ENCODE measurements at regions not wholly inside any gene's neighbourhood (a gene's known extent, or its start where the extent isn't known, plus 50 kb on each side); places are given as distances from the start of the nearest gene placed in this dataset.

GRCh38 chr13:106917024-106917571 lies 349.2 kb upstream of the ARGLU1 start:
- no peak for TF ChIP-seq CREB5 (CRISPR knock-in tag; IDR thresholded peaks at IDR 0.05; ENCODE audit: low read depth)
- TF ChIP-seq RARB (CRISPR knock-in tag; IDR thresholded peaks at IDR 0.05) = no peak
- TF ChIP-seq ZFP30 (CRISPR knock-in tag; IDR thresholded peaks at IDR 0.05) = no peak
- no peak for ATAC-seq

- TF ChIP-seq TCF4 (CRISPR knock-in tag; IDR thresholded peaks at IDR 0.05; ENCODE audit: borderline replicate concordance) = no peak
- TF ChIP-seq CSRNP3 (CRISPR knock-in tag; IDR thresholded peaks at IDR 0.05) = no peak
- no peak for TF ChIP-seq ZC3H10 (CRISPR knock-in tag; IDR thresholded peaks at IDR 0.05)
- TF ChIP-seq CREB5 (CRISPR knock-in tag; IDR thresholded peaks at IDR 0.05; ENCODE audit: low read depth) = no peak
- no peak for TF ChIP-seq ARNTL (CRISPR knock-in tag; IDR thresholded peaks at IDR 0.05; ENCODE audit: borderline replicate concordance, low read depth)
- TF ChIP-seq OSR1 (CRISPR knock-in tag; IDR thresholded peaks at IDR 0.05) = no peak
- TF ChIP-seq BACH2 (CRISPR knock-in tag; IDR thresholded peaks at IDR 0.05; ENCODE audit: borderline replicate concordance) = no peak
- TF ChIP-seq ZNF70 (CRISPR knock-in tag; IDR thresholded peaks at IDR 0.05) = no peak
- TF ChIP-seq PATZ1 (CRISPR knock-in tag; IDR thresholded peaks at IDR 0.05; ENCODE audit: borderline replicate concordance) = no peak
- TF ChIP-seq TSHZ2 (CRISPR knock-in tag; IDR thresholded peaks at IDR 0.05) = no peak
- TF ChIP-seq PPARA (CRISPR knock-in tag; IDR thresholded peaks at IDR 0.05; ENCODE audit: borderline replicate concordance) = no peak
- no peak for TF ChIP-seq TOX (CRISPR knock-in tag; IDR thresholded peaks at IDR 0.05; ENCODE audit: borderline replicate concordance)
- no peak for TF ChIP-seq ESRRG (CRISPR knock-in tag; IDR thresholded peaks at IDR 0.05)
- TF ChIP-seq ZFP30 (CRISPR knock-in tag; IDR thresholded peaks at IDR 0.05) = no peak
- TF ChIP-seq ZNF8 (CRISPR knock-in tag; IDR thresholded peaks at IDR 0.05) = no peak
- TF ChIP-seq ISL1 (CRISPR knock-in tag; IDR thresholded peaks at IDR 0.05) = no peak
- no peak for TF ChIP-seq POU6F1 (CRISPR knock-in tag; IDR thresholded peaks at IDR 0.05; ENCODE audit: borderline replicate concordance, low read depth)
- TF ChIP-seq ZFP3 (CRISPR knock-in tag; IDR thresholded peaks at IDR 0.05) = no peak
- TF ChIP-seq ZNF565 (CRISPR knock-in tag; conservative IDR thresholded peaks at IDR 0.05; ENCODE audit: low read depth) = no peak
- TF ChIP-seq GLIS3 (CRISPR knock-in tag; IDR thresholded peaks at IDR 0.05) = no peak
- ATAC-seq = no peak
These were observed 348.5 kb upstream of the ARGLU1 start for GRCh38 chr13:106916329-106916976.
